Cardiac fibroblast (primary cell): ENCODE measurements at regions not wholly inside any gene's neighbourhood (a gene's known extent, or its start where the extent isn't known, plus 50 kb on each side); places are given as distances from the start of the nearest gene placed in this dataset.

Experiments
- DNase-seq, 2 donors: peaks; one replicate each; pipeline versions ENCODE4 v3.0.0 to v3.0.0-alpha.2; 2010; ENCODE audit warnings: low read depth in 2 of 2
- H3K4me3 ChIP-seq, 2 donors: replicated peaks in 1 of 2; 1 replicate in 1 of 2; 2 replicates in 1 of 2; pipeline ENCODE4 v1.5.1; 2011; ENCODE audit warnings: low read depth in 2 of 2, low read length in 2 of 2, mild to moderate bottlenecking in 2 of 2, moderate library complexity in 1 of 2
- TF ChIP-seq, protein P1 (sequence below): IDR thresholded peaks from one replicate; pipeline ENCODE4 v1.5.1; 2011; ENCODE audit warnings: low read depth, mild to moderate bottlenecking, low read length, inconsistent platforms

GRCh38 chr11:111438846-111439520 lies 59.9 kb upstream of the POU2AF1 start:
- TF ChIP-seq, protein P1, sequence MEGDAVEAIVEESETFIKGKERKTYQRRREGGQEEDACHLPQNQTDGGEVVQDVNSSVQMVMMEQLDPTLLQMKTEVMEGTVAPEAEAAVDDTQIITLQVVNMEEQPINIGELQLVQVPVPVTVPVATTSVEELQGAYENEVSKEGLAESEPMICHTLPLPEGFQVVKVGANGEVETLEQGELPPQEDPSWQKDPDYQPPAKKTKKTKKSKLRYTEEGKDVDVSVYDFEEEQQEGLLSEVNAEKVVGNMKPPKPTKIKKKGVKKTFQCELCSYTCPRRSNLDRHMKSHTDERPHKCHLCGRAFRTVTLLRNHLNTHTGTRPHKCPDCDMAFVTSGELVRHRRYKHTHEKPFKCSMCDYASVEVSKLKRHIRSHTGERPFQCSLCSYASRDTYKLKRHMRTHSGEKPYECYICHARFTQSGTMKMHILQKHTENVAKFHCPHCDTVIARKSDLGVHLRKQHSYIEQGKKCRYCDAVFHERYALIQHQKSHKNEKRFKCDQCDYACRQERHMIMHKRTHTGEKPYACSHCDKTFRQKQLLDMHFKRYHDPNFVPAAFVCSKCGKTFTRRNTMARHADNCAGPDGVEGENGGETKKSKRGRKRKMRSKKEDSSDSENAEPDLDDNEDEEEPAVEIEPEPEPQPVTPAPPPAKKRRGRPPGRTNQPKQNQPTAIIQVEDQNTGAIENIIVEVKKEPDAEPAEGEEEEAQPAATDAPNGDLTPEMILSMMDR: no peak
- no peak for DNase-seq
- no peak overlapping the region for H3K4me3 ChIP-seq

DNA sequence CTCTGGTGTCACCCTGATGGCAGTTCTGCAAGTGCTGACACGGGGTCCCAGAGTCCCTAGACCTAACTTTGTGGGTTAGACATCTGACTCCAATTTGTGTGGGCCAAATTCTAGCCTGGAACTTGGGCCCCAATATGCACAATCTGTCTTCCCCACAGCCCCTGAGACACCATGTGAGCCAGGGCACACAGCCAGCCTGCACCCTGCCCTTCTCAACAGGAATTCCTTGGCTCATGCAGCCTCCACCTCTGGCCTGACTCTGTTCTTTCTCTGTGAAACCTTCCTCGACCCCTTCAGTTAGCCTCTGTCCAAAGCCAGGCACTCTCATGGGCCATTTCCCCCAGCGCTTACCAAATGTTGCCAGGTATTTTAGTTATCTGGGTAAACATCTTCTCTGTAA lies 59.1 kb upstream of the POU2AF1 start:
- H3K4me3 ChIP-seq: no peak overlapping the region
- TF ChIP-seq, protein P1: no peak
- no peak for DNase-seq

GRCh38 chr11:111435046-111435698 lies 56.1 kb upstream of the POU2AF1 start:
- no peak overlapping the region for H3K4me3 ChIP-seq
- TF ChIP-seq, protein P1: no peak
- no peak for DNase-seq

- TF ChIP-seq, protein P1: peak; percentile 81
- DNase-seq: peak; percentile 75 to 81
- no peak overlapping the region for H3K4me3 ChIP-seq
These were observed 50.0 kb upstream of the POU2AF1 start for GRCh38 chr11:111429066-111429506.
